ENCODE measurements at regions not wholly inside any gene's neighbourhood (a gene's known extent, or its start where the extent isn't known, plus 50 kb on each side); places are given as distances from the start of the nearest gene placed in this dataset. TPM values are rescaled to one million over a fixed set of nuclear protein-coding genes. Genes with fewer than 3 reads are reported as not detected.
"Not testable (repeated sequence)": the region's sequence is repeated elsewhere in the genome, so short reads cannot be mapped to it uniquely, and the experiment has no call there.

GRCh38 chr6:119423996-119424395, 74.4 kb upstream of the MAN1A1 start:
- ChIA-PET POLR2A (no interaction called here), CTCF (no interaction called here)

GRCh38 chr6:119418084-119418483, 68.5 kb upstream of the MAN1A1 start:
- DNase-seq (ENCODE audit: low read depth); H3K27me3 ChIP-seq (ENCODE audit: control insufficient read depth, insufficient read depth, low read length); H3K4me3 ChIP-seq (ENCODE audit: low read depth, low read length); H3K36me3 ChIP-seq (ENCODE audit: control insufficient read depth, insufficient read depth, low read length); CTCF ChIA-PET; POLR2A ChIA-PET: not testable (repeated sequence)

More at GRCh38 chr6:119423996-119424395, 74.4 kb upstream of the MAN1A1 start:
- H3K27me3 ChIP-seq (ENCODE audit: control insufficient read depth, insufficient read depth, low read length) = no peaks in the 10 kb centered on the region
- TF ChIP-seq CTCF (IDR thresholded peaks at IDR 0.05; ENCODE audit: insufficient read depth, low read depth, low read length) = no peak
- H3K36me3 ChIP-seq (ENCODE audit: control insufficient read depth, insufficient read depth, low read length) = no peaks in the 10 kb centered on the region
- no peak for DNase-seq (ENCODE audit: low read depth)
- no peak overlapping the region for H3K4me3 ChIP-seq (ENCODE audit: low read depth, low read length)

GRCh38 chr6:119407156-119407555, 57.6 kb upstream of the MAN1A1 start:
- ChIA-PET POLR2A (no interaction called here), CTCF (no interaction called here)
- no peak for DNase-seq (ENCODE audit: low read depth)
- Histone ChIP-seq H3K4me3 (ENCODE audit: low read depth, low read length) (no peak overlapping the region), H3K36me3 (ENCODE audit: control insufficient read depth, insufficient read depth, low read length) (no peaks in the 10 kb centered on the region), H3K27me3 (ENCODE audit: control insufficient read depth, insufficient read depth, low read length) (no peaks in the 10 kb centered on the region)
- no peak for TF ChIP-seq CTCF (IDR thresholded peaks at IDR 0.05; ENCODE audit: insufficient read depth, low read depth, low read length)

GRCh38 chr6:119405114-119405513, 55.6 kb upstream of the MAN1A1 start:
- POLR2A ChIA-PET; H3K36me3 ChIP-seq (ENCODE audit: control insufficient read depth, insufficient read depth, low read length); DNase-seq (ENCODE audit: low read depth); H3K27me3 ChIP-seq (ENCODE audit: control insufficient read depth, insufficient read depth, low read length); H3K4me3 ChIP-seq (ENCODE audit: low read depth, low read length); CTCF ChIA-PET: not testable (repeated sequence)

Small RNA genes lying in the stretch of these regions (small RNA-seq; reads per million reads assigned to genes)
- gene COX6A1P3 (ENCODE audit: insufficient read length, low read depth, low replicate concordance) (not detected), gene MIR3144 (ENCODE audit: insufficient read length, low read depth, low replicate concordance) (not detected), gene RNA5SP215 (ENCODE audit: insufficient read length, low read depth, low replicate concordance) (0.84 reads per million), gene RNU6-214P (ENCODE audit: insufficient read length, low read depth, low replicate concordance) (not detected)
